HG03108 (cell line): ENCODE measurements at regions not wholly inside any gene's neighbourhood (a gene's known extent, or its start where the extent isn't known, plus 50 kb on each side); places are given as distances from the start of the nearest gene placed in this dataset.

Experiments
- ATAC-seq: cut with Tn5 transposase; IDR thresholded peaks from one replicate; pipeline ENCODE4 v1.9.1; 2021; ENCODE audit warnings: moderate library complexity; ENCODE audit not compliant: unreplicated experiment

DNA sequence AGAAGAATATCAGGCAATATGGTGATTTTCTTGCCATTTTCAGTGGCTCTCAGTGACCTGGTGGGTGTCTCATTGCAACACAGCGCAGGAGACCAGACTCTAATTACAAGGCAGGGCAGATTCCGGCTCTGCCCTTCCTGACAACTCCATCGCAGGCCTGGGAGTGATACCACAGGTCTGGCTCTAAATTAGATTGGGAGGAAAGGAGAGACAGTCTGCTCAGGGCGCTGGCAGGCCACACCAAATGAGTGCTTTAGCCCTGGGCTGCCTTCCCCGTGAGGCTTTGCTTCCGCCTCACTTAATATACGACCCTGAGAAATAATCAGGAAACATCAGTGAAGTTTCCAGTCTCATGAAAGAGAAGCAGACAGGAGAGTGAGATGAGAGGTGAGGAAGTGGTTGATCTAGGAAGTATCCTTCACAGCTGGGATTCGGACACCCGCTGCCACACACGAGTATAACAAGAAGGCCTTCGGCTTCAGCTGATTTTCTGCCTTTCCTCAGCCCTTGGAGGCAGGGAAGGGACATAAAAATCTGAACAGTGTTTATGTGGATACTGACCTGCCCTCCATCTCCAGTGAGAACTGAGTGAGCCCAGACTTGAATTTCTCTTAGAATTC is 73.7 kb upstream of the PROK2 start:
- ATAC-seq: no peak

DNA sequence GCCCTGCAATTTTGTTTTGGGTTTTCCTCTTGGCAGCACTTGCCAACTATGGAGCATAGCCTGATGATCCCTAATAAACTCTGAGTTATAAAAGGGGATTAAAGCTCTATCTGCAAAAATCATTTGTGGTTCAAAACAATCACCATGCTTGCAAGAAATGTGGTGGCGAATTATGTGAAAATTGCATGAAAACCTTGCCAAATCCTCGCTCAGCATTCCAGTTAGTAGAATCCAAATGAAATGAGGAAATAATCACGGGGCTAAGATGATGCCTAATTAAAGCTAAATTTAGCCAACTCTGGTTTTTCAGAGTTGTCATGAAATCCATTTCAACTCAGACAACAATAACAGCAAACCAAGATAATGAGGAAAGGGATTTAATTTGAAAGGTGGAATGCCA is 73.0 kb upstream of the PROK2 start:
- ATAC-seq: no peak

DNA sequence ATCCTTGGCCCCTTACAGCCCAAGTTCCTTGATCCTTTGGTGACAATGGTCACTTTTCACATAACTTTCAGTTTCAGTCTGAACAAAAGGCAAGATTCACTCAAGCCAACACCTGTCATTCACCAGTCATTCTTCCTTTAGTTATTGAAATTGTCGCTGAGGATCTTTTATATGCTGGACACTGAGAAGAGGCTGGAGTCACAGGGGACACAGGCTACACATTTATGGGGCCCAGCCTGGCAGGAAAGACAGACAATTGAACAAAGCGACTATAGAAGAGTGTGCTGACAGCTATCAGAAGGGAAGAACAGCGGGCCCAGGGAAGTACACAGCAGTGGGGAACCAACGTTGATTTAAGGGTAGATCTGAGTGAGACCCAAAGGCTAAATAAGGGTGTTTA is 69.8 kb upstream of the PROK2 start:
- ATAC-seq: no peak

DNA sequence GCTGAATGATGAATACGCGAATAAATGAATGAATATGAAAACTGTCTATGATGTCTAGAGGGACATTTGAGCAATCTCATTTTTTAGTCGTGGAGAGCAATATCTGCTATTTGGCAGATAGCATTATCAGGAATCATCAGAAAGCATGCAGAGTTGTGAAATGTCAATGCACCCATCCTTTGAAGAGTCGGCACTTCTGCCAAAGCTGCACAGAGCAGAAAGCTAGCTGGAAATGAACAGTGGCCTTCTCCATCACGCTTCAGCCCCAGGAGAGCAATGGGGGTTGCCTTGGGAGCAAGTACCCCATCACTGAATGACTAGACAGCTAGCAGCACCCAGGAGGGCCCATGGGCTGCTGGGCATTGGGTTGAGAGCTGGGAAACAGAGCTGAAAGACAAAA is 69.1 kb upstream of the PROK2 start:
- ATAC-seq: no peak

DNA sequence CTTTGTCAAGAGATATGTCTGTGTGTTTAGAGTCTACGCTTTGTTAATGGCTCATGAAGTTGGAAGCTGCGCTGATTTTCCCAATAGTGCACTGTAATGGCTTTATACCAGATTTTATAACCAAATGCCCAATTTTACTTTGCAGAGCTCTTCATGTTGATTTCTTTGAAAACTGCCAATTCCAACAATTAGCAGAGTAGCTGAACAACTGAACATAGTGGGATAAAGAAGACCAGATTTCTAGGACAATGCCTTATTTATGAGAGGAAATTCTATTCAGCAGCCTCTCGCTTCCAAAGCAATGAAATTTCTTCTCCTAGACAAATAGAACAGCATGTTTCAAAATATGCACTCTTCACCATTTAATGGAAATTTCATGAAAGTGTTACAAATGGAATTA is 66.9 kb upstream of the PROK2 start:
- ATAC-seq: no peak

DNA sequence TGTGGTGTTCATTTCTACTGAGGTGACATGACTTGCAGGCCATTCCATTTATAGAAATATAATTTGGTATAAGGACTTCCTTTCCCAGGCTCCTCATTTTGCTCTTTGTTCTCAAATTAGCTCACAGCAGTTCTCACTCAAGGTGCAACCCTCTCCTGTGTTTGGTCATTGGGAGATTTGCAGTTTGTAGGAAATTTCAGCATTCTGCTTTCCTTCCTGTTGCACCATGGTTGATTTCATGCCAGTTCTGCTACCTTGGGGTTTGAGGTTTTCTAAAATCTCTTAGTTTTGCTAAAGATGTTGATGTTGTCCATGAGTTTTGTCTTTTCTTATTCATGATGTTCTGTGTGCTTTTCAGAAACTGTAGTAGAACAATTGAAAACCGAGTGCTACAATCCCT is 65.7 kb upstream of the PROK2 start:
- ATAC-seq: no peak

DNA sequence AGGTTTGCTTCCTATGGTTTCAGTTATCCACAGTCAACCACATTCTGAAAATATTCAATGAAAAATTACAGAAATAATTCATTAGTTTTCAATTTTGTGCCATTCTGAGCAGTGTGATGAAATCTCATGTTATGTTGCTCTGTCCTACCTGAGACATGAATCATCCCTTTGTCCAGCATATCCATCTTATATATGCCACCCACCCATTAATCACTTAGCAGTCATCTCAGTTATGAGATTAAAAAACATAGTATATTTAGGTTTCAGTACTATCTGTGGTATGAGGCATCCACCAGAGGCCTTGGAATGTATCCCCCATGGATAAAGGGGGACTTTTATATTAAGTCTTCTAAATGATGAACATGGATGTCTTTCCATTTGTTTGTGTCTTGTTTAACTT is 64.7 kb upstream of the PROK2 start:
- ATAC-seq: no peak

DNA sequence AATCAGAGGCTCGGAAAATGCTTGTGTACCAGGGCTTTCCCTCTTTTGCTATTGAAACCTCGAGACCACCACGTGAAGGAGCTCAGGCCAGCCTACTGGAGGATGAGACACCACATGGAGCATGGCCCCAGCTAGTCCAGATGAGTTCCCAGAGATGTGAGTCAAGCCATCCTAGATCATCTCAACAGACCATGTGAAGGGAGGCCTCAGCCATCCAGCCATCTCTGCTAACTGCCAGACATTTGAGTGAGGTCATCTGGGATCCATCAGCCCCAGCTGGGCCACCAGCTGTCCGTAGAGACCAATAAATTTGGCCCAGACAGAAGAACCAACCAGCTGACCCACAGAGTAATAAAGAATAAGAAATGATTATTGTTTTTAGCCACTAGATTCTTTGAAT is 62.8 kb upstream of the PROK2 start:
- ATAC-seq: no peak

DNA sequence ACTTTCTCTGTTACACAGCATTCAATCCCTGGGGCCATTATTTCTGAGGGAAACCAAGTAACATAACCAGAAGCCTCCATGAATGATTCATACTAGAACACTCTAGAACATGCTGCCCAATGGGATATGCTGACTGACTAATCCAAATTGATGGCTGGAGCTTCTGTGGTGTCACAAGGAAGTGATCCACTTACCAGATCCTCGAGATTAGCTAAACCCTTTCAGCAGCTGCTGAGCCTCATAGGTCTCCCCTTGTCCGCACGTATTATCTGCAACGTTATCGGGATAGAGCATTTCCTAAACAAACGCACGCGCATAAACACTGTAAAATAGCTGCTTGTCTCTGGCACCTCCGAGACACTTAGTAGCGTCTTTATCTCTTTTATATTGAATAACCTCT is 61.2 kb upstream of the PROK2 start:
- no peak for ATAC-seq

DNA sequence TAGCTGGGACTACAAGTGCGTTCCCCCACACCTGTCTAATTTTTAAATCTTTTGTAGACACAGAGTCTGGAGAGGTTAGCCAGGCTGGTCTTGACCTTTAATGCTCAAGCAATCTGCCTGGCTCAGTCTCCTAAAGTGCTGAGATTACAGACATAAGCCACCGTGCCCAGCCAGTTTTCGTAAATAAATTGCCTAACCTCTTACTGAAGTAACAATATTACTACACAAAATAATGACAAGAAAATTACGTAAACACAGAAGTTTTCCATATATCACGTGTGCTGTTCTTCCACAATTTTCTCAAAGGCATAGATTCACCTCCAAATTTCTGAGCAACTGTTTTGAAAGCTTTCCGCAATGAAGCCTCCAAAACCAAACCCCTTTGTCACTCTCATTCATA is 58.1 kb upstream of the PROK2 start:
- ATAC-seq: no peak

DNA sequence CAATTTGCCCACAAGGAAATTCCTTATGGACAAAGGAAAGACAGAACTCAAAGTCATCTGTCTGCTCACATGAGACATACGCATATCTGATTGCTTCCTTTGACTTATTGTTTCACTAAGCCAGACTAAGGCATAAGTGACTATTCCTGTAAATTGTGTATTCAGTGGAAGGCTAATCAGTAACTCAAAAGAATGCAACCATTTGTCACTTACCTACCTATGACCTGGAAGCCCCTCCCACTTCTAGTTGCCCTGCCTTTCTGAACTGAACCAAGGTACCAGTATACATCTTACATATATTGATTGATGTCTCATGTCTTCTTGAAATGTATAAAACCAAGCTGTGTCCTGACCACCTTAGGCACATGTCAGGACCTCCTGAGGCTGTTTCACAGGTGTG is 53.5 kb upstream of the PROK2 start:
- no peak for ATAC-seq
